SKM-1 (cell line): ENCODE measurements at regions not wholly inside any gene's neighbourhood (a gene's known extent, or its start where the extent isn't known, plus 50 kb on each side); places are given as distances from the start of the nearest gene placed in this dataset.

Experiments used
- DNase-seq: peaks from one replicate; lab custom pipeline; 2025; ENCODE audit not compliant: unreplicated experiment; lab: John Stamatoyannopoulos, UW

GRCh38 chr3:43865887-43866528 is 175.3 kb downstream of the ABHD5 start:
- no peak for DNase-seq

- no peak for DNase-seq
These were observed 176.0 kb downstream of the ABHD5 start for GRCh38 chr3:43866529-43867353.

- DNase-seq: no peak
These were observed 176.8 kb downstream of the ABHD5 start for GRCh38 chr3:43867436-43868072.

- DNase-seq: no peak
These were observed 178.8 kb downstream of the ABHD5 start for GRCh38 chr3:43869491-43869890.

- DNase-seq: no peak
These were observed 179.4 kb downstream of the ABHD5 start for GRCh38 chr3:43870120-43870519.

GRCh38 chr3:43870844-43871626 is 180.3 kb downstream of the ABHD5 start:
- no peak for DNase-seq

- DNase-seq: no peak
These were observed 181.0 kb downstream of the ABHD5 start for GRCh38 chr3:43871627-43872245.

GRCh38 chr3:43872301-43872700 is 181.6 kb downstream of the ABHD5 start:
- DNase-seq: no peak

GRCh38 chr3:43872901-43873300 is 182.2 kb downstream of the ABHD5 start:
- no peak for DNase-seq

GRCh38 chr3:43873723-43874122 is 183.0 kb downstream of the ABHD5 start:
- no peak for DNase-seq

- no peak for DNase-seq
These were observed 183.6 kb downstream of the ABHD5 start for GRCh38 chr3:43874290-43874689.

GRCh38 chr3:43874731-43875130 is 184.0 kb downstream of the ABHD5 start:
- DNase-seq: no peak

- DNase-seq: no peak
These were observed 185.9 kb downstream of the ABHD5 start for GRCh38 chr3:43876648-43877047.

- DNase-seq: no peak
These were observed 188.4 kb downstream of the ABHD5 start for GRCh38 chr3:43879166-43879565.

GRCh38 chr3:43882976-43883680 is 192.4 kb downstream of the ABHD5 start:
- DNase-seq: no peak

- DNase-seq: no peak
These were observed 193.1 kb downstream of the ABHD5 start for GRCh38 chr3:43883729-43884396.

- DNase-seq: no peak
These were observed 193.8 kb downstream of the ABHD5 start for GRCh38 chr3:43884581-43884980.

- no peak for DNase-seq
These were observed 195.3 kb downstream of the ABHD5 start for GRCh38 chr3:43885908-43886618.

- DNase-seq: no peak
These were observed 201.3 kb downstream of the ABHD5 start for GRCh38 chr3:43892061-43892460.
